GM21576 (cell line): ENCODE measurements at regions not wholly inside any gene's neighbourhood (a gene's known extent, or its start where the extent isn't known, plus 50 kb on each side); places are given as distances from the start of the nearest gene placed in this dataset.
"Not testable (repeated sequence)": the region's sequence is repeated elsewhere in the genome, so short reads cannot be mapped to it uniquely, and the experiment has no call there.

Experiments
- ATAC-seq: cut with Tn5 transposase; IDR thresholded peaks from one replicate; pipeline ENCODE4 v1.9.1; 2021; ENCODE audit warnings: mild to moderate bottlenecking, moderate library complexity; ENCODE audit not compliant: unreplicated experiment

DNA sequence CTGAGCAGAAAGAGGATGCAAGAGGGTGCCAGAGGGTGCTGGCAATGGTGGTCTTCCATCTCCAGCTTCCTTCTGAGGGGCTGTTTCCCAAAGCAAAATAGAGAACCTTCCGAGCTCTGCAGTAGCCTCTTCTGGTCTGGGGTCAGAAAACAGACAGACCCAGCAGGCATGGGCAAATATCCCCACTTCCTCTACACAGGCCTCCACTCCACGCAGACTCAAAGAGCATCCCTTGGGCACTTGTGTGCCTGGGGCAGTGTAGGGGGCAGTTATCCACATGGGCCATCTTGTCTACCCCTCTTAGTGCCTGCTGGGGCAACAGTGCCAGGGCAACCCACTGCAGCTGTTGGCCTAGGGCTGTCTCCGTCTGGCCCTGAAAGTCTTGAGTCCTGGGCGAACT lies 231.9 kb downstream of the TTC8 start:
- no peak for ATAC-seq

DNA sequence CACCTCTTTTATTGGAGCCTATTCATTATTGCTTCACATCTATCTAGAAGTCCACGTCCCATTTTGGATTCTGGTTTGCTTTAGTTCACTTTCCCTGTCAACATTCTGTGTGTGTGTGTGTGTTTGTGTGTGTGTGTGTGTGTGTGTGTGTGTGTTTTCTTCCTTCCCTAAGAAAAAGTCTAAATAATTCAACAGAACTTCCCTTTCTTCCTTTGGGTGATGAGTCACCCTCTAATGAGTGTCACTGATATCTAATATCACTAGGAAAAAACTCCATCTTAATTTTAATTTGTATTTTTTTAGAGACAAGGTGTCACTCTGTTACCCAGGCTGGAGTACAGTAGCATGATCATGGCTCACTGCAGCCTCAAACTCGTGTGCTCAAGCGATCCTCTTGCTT lies 234.2 kb downstream of the TTC8 start:
- ATAC-seq = no peak

DNA sequence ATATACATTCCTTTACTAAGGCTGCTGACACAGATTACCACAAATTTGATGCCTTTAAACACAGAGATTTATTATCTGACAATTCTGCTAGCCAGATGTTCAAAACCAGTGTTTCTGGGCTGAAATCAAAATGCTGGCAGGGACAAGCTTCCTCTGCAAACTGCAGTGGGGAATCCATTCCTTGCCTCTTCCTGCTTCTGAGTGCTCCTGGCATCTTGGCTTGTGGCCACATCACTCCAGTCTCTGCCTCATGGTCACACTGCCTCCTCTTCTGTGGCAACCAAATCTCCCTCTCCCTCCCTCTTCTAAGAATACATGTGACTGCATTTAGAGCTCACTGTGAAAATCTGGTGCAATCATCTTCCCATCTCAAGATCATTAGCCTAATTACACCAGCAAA lies 235.7 kb downstream of the TTC8 start:
- no peak for ATAC-seq

DNA sequence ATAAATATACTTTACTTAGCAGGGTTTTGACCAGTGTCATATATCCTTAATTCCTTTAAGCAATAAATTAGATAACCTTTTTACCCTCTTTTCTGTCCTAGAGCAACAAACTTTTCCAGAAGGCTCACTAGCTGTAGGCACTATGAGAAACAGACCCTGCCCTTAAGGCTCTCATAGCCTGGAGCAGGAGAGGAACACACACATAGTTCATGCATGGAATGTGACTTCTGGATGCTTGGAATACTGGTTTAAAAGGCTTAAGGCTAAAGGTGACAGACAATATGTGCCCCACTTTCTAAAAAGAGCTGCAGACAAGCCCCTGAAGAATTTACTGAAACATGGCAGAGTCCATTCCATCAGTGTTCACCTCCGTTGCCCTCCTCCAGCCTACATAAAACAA lies 237.2 kb downstream of the TTC8 start:
- no peak for ATAC-seq

DNA sequence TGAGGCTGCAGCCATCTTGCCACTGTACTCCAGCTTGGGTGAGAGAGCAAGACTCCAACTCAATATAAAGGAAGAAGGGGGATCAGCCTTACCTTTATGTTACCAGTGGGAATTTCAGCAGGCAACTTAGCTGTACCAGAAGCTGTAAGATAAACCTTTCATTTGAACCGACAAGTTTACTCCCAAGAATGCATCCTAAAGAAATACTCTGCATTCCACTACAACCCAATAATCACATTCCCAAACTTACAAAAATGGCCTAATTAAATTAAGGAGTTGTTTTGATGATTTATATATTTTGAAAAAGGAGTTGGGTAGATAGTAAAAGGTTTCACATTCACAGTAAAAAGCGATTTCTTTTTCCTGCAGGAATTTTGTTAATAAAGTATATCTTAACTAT lies 241.4 kb downstream of the TTC8 start:
- ATAC-seq = no peak

DNA sequence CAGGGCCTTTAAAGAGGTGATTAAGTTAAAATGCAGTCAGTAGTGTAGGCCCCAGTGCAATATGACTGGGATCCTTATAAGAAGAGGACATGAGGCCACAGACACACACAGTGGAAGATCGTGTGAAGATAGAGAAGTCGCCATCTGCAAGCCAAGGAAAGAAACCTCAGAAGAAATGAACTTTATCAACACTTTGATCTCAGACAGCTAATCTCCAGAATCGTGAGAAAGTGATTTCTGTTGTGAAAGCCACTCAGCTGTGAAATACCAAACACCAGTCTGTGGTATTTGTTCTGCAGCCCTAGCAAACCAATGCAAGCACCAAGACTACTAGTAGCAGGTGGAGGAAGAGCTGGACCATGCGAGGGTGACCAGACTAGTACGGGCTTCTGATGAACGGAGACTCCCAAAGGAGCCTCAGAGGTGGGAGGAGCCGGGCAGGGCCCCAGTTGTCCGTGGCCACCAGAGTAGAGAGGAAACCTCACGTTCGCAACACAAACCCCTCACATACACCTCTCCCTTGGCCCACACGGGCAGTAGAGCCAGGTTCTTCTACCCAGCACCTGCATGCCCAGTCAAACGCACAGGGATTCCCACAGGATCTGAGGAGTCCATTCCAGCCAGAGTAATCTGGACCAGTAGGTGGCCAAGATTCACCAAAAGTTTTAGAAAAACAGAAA lies 243.0 kb downstream of the TTC8 start:
- no peak for ATAC-seq

DNA sequence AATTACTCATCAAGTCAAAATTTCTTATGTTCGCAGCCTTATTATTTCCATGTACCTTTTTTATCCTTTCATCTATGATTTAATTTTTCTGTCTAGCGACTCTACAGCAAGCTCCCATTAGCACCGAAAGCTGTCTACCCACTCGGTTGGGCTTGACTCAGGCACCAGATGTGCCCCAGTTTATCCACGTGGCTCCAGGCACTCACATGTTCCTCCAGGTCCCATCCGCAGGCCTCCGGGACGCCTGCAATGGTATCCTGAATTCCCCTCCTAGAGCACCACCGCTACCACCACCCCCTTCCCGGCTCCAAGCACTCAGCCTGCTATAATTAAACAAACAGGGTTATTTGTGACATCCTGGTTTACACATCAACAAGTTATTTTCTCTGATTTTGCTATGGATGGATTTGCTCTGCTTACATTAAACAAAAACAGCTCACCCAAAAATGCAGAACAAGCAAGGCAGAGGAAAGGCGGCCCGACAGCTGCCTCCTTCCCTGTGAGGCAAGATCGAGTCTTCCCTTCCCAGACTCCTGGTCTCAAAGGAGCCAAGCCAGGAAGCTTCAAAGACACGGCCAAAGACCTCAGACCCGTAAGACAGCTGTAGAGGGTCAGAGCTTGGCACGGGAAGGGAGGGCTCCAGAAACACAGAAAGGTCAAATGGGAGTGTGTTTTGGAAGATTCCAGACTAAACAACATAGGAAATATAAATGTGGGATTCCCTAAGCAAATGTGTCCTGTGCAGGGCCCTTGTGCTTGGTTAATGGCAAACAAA lies 253.8 kb downstream of the TTC8 start:
- ATAC-seq = no peak

DNA sequence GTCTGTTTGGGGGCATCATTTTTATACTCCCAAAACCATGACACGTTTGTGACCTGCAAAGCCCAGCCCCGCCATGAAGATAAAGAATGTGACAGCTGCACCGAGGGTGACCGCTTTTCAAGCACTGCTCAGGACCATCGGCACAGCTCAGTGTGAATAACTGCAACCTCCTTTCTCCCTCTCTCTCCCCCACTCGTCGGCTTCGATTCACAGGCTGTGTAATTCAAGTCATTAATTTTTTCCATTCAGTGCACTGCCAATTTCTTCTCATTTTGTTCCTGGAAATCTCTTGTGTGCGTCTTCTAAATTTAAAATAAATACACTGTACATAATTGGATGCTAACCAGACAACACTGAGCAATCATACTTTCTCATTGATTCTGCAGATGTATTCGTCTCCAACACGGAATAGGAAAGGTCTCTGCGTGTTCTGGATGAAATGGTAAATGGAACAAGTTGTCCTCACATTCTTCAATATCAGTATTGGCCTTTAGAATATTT lies 260.8 kb downstream of the TTC8 start:
- no peak for ATAC-seq

DNA sequence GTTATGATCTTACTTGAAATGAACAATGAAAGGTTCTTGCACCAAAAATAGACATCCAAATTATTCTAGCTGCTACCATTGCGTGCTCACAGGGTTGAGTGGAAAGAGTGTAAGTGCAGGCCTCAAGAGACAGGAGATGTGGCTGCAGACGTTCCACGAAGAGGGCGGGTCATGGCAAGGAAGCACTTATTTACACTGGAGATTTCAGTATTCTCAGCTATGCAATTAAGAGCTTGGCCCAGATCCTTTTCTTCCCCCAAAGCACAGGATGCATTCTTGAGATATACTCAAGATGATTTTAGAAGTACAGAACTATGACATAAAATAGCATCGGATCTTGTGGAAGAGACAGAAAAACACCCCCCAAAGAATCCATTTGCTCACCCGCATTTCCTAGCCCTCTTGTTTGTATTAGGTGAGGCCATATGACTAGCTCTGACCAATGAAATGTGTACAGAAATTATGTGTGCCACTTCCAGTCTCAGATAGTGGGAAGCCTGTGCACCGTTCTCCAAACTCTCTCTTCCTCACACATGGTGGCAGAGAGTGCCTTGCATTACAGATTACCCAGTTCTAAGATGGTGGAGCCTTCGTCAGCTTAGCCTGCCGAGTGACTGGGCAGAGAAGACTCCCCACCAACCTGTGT lies 261.4 kb downstream of the TTC8 start:
- no peak for ATAC-seq

DNA sequence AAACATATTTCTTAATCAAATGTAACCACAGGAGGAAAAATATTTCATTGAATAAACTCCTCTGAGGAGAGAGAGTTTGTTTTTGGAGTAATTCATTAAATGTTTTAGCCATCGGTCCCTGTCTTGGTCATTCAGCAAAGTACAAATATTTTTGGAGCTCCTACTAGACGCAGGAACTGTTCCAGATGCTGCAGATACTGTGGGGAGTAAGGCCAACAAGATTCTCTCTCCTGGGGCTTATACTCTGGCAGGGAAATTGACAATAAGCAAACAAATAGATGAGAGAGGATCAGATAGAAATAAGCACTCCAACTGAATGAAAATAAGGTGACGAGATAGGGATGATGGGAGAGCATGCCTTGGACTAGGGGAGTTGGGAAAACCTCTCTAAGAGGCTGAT lies 264.1 kb downstream of the TTC8 start:
- ATAC-seq = no peak

DNA sequence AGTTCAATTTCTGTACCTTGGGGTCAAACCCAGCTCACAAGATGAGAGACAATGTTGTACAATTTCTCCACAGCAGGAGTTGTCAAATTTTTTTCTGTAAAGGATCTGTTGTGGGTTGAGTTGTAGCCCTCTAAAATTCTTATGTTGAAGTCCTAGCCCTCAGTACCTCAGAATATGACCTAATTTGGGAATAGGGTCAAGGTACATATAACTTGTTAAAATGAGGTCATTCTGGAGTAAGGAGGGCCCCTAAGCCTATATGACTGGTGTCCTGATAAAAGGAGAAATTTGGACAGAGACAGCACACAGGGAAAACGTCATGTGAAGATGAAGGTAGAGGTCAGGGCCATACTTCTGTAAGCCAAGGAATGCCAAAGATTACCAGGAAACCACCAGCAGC lies 264.9 kb downstream of the TTC8 start:
- ATAC-seq = no peak

DNA sequence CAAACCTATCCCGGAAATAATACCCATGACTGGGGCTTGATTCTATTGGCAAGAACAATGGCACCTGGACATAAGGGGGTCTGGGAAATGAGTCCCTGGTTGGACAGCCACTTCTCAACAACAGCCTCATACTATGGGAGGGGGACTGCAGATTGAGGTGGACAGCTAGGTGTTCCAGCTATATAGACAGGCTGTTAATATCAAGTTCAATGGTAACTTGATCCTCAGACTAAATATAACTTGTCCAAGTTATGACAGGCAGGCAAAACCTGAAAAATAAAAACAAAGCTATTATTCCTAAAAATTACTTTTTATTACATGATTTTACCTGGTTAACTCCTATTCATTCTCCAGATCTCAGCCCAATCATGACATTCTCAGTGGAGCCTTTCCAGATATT lies 267.3 kb downstream of the TTC8 start:
- ATAC-seq = no peak

DNA sequence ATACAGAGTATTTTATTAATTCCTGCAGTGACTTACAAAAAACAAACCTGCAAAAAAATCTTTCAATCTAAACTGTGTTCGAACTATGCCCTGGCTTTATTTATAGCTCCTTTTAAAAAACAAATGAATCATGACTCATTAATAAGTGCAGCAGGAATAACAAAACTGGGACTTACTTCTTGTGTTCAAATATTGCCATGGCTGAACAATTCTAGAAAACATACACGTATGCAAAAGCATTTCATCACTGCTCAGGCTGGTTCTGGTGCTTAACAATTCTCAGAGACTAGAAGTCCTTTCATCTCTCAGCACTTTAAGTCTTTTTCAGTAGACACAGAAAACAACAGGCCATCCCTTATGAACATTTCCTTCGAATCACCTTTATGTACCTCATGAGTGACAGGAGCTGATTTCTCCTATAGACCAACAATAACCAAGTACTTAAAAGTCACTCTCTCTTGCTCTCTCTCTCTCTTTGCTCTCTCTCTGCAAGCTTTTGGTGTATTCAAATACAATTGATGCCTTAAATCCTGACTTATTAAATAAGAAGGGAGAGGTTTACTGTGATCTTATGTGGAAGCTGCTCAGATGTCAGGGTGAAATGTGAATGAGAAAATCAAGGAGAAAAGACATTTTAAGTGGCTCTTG lies 268.8 kb downstream of the TTC8 start:
- no peak for ATAC-seq

DNA sequence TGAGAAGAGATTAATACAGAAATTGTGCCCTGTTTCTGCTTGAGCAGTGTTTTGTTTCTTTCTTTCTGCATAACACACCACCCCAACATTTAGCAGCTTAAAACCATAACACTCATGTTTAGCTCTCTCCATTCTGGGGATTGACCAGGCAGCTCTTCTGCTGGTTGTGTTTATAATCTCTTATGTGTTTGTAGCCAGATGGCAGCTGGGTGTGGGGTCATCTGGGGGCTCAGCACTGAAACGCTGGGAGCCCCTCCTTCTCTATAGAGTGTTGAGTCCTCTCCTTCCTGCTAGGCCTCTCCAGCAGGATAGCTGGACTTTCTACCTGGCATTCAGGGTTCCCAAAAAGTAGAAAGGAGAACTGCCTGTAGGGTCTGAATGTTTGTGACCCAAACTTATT lies 270.6 kb downstream of the TTC8 start:
- ATAC-seq = no peak

DNA sequence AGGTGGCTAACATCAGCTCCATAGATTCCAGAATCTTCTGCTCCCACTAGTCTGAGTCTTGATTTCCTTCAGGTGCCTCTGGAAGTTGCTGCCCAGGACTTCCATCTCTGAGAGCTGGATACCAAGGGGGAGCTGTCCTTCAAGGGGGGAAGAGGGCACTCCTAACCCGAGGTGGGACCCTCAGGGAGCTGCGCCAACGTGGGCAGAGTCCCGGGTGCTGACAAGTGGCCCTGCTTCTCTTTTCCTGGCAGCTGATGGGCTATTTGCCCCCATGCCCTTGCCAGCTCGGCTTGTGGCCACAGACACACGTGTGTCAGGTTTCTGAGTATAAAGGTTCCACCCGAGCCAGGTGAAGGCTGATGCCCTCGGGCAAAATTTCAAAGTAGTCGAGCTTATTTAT lies 272.5 kb downstream of the TTC8 start:
- no peak for ATAC-seq

DNA sequence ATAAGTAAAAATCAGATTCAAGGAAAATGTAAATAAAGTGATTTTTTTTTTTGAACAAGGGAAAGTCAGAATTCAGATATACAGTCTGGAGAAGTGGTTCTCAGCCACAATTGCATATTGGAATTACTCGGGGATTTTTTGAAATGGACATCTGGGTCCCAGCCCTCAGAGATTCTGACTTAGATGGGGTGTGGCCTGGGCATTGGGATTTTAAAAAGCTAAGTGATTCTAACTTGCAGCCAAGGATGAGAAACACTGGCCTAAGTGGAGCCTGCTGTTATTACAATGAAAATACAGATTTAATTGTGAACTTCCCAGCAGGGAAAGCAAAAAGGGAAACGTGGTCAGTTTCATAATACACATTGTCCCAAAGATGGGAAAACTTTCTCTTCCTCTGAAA lies 273.8 kb downstream of the TTC8 start:
- no peak for ATAC-seq

DNA sequence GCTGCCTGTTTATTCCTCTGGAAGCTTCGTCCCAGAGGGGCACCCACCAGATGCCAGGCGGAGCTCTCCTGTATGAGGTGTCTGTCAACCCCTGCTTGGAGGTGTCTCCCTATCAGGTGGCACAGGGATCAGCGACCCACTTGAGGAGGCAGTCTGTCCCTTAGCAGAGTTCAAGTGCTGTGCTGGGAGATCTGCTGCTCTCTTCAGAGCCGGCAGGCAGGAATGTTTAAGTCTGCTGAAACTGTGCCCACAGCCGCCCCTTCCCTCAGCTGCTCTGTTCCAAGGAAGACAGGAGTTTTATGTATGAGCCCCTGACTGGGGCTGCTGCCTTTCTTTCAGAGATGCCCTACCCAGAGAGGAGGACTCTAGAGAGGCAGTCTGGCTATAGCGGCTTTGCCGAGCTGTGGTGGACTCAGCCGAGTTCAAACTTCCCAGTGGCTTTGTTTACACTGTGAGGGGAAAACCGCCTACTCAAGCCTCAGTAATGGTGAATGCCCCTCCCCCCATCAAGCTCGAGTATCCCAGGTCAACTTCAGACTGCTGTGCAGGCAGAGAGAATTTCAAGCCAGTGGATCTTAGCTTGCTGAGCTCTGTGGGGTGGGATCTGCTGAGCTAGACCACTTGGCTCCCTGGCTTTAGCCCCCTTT lies 279.8 kb downstream of the TTC8 start:
- ATAC-seq = not testable (repeated sequence)

DNA sequence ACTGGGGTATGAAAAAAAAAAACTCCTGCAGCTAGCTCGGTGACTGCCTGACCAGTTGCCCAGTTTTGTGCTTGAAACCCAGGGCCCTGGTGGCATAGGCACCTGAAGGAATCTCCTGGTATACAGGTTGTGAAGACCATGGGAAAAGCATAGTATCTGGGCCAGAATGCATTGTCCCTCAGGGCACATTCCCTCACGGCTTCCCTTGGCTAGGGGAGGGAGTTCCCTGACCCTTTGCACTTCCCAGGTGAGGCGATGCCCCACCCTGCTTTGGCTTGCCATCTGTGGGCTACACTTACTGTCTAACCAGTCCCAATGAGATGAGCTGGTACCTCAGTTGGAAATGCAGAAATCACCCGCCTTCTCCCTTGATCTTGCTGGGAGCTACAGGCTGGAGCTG lies 280.4 kb downstream of the TTC8 start:
- not testable (repeated sequence) for ATAC-seq
